ENCODE measurements at regions not wholly inside any gene's neighbourhood (a gene's known extent, or its start where the extent isn't known, plus 50 kb on each side); places are given as distances from the start of the nearest gene placed in this dataset.

GRCh38 chr9:1759009-1759408, 256.1 kb upstream of the SMARCA2 start:
- no peaks in the 10 kb centered on the region for H3K27me3 Mint-ChIP-seq (ENCODE audit: low read depth)
- H3K27ac Mint-ChIP-seq: no peak overlapping the region
- H3K4me1 Mint-ChIP-seq (ENCODE audit: low read depth): no peaks in the 10 kb centered on the region
- H3K4me3 Mint-ChIP-seq: no peak overlapping the region
- H3K9me3 Mint-ChIP-seq: peaks cover 11% of the 10 kb centered on the region
- no peaks in the 10 kb centered on the region for H3K36me3 Mint-ChIP-seq (ENCODE audit: low read depth)

GRCh38 chr9:1759771-1760300, 255.3 kb upstream of the SMARCA2 start:
- Mint-ChIP-seq H3K4me1 (ENCODE audit: low read depth) (no peaks in the 10 kb centered on the region), H3K27me3 (ENCODE audit: low read depth) (no peaks in the 10 kb centered on the region), H3K9me3 (peaks cover 11% of the 10 kb centered on the region), H3K27ac (no peak overlapping the region), H3K4me3 (no peak overlapping the region), H3K36me3 (ENCODE audit: low read depth) (no peaks in the 10 kb centered on the region)

- H3K27ac Mint-ChIP-seq: no peak overlapping the region
- no peaks in the 10 kb centered on the region for H3K36me3 Mint-ChIP-seq (ENCODE audit: low read depth)
- no peak overlapping the region for H3K4me3 Mint-ChIP-seq
- no peaks in the 10 kb centered on the region for H3K4me1 Mint-ChIP-seq (ENCODE audit: low read depth)
- H3K9me3 Mint-ChIP-seq: peaks cover 11% of the 10 kb centered on the region
- peaks cover 8% of the 10 kb centered on the region for H3K27me3 Mint-ChIP-seq (ENCODE audit: low read depth)
These were observed 253.3 kb upstream of the SMARCA2 start for GRCh38 chr9:1761807-1762206.

- Mint-ChIP-seq H3K4me3 (no peak overlapping the region), H3K4me1 (ENCODE audit: low read depth) (no peaks in the 10 kb centered on the region), H3K27me3 (ENCODE audit: low read depth) (peaks cover 10% of the 10 kb centered on the region), H3K36me3 (ENCODE audit: low read depth) (no peaks in the 10 kb centered on the region), H3K27ac (no peak overlapping the region), H3K9me3 (no peaks in the 10 kb centered on the region)
These were observed 249.1 kb upstream of the SMARCA2 start for GRCh38 chr9:1766042-1766441.

GRCh38 chr9:1768561-1768960, 246.6 kb upstream of the SMARCA2 start:
- no peak overlapping the region for H3K27ac Mint-ChIP-seq
- H3K4me1 Mint-ChIP-seq (ENCODE audit: low read depth): no peaks in the 10 kb centered on the region
- no peaks in the 10 kb centered on the region for H3K9me3 Mint-ChIP-seq
- no peaks in the 10 kb centered on the region for H3K36me3 Mint-ChIP-seq (ENCODE audit: low read depth)
- H3K27me3 Mint-ChIP-seq (ENCODE audit: low read depth): peaks cover 10% of the 10 kb centered on the region
- H3K4me3 Mint-ChIP-seq: no peak overlapping the region

GRCh38 chr9:1771094-1771789, 243.9 kb upstream of the SMARCA2 start:
- H3K4me1 Mint-ChIP-seq (ENCODE audit: low read depth): no peaks in the 10 kb centered on the region
- no peaks in the 10 kb centered on the region for H3K36me3 Mint-ChIP-seq (ENCODE audit: low read depth)
- no peak overlapping the region for H3K27ac Mint-ChIP-seq
- H3K4me3 Mint-ChIP-seq: no peak overlapping the region
- H3K9me3 Mint-ChIP-seq: no peaks in the 10 kb centered on the region
- peaks cover 7% of the 10 kb centered on the region for H3K27me3 Mint-ChIP-seq (ENCODE audit: low read depth)

DNA sequence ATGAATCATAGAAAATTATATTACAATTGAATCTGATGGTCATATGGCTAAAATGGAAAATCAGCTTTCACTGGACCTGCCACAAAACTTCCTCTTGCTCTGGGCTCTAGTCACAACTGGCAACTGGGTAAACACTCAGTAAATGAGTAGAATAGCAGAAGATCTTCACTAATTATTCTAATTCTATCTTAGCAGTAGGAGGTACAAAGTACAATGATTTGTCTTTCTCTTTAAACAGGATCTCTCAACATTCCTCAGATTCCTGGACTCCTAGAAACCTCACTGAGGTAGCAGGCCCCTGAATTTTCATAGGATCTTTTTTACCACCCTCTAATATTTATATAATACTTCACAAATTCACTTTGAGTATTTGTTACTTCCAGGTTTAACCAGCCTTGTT, 239.9 kb upstream of the SMARCA2 start:
- Mint-ChIP-seq H3K27ac (no peak overlapping the region), H3K36me3 (ENCODE audit: low read depth) (no peaks in the 10 kb centered on the region), H3K4me3 (no peak overlapping the region), H3K9me3 (no peaks in the 10 kb centered on the region), H3K27me3 (ENCODE audit: low read depth) (no peaks in the 10 kb centered on the region), H3K4me1 (ENCODE audit: low read depth) (no peaks in the 10 kb centered on the region)

DNA sequence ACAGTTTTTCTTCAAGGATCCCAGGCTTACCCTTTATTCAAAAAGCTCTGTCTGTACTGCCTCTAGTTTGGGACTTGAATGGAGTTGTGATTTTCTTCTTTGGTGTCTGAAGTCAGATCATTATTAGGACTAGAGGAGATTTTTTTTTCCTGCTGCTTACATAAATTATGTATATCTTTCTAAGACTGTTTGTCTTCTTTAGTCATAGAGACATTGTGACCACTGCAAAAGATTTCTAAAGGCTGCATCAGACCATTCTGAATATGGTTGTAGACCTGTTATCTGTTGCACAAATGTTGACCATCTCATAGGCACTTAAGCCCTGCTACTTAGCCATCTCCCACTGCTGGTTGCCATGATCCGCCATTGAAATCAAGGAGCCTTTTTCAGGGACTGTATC, 238.5 kb upstream of the SMARCA2 start:
- H3K9me3 Mint-ChIP-seq: no peaks in the 10 kb centered on the region
- no peak overlapping the region for H3K27ac Mint-ChIP-seq
- H3K4me1 Mint-ChIP-seq (ENCODE audit: low read depth): no peaks in the 10 kb centered on the region
- no peaks in the 10 kb centered on the region for H3K36me3 Mint-ChIP-seq (ENCODE audit: low read depth)
- no peak overlapping the region for H3K4me3 Mint-ChIP-seq
- no peaks in the 10 kb centered on the region for H3K27me3 Mint-ChIP-seq (ENCODE audit: low read depth)

DNA sequence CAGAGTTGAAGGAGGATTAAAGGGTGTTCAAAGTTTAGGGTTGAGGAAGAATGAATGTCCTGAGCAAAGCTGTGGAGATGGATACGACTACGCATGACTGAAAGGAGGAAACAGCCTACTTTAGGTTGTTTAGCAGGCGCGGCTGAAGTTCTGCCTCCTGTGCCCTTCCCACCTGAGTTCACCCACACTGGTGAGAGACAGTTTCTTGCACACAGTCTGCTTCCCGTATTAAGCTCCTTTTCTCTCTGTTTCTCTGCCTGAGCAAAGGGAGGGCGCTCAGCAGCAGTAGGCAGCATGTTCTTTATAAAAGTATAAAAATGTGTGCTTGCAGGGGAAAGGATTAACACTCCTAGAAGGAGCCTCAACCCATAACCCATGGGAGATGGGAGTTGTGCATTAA, 224.0 kb upstream of the SMARCA2 start:
- no peaks in the 10 kb centered on the region for H3K4me1 Mint-ChIP-seq (ENCODE audit: low read depth)
- no peaks in the 10 kb centered on the region for H3K9me3 Mint-ChIP-seq
- H3K27ac Mint-ChIP-seq: no peak overlapping the region
- no peaks in the 10 kb centered on the region for H3K27me3 Mint-ChIP-seq (ENCODE audit: low read depth)
- H3K4me3 Mint-ChIP-seq: no peak overlapping the region
- no peaks in the 10 kb centered on the region for H3K36me3 Mint-ChIP-seq (ENCODE audit: low read depth)

DNA sequence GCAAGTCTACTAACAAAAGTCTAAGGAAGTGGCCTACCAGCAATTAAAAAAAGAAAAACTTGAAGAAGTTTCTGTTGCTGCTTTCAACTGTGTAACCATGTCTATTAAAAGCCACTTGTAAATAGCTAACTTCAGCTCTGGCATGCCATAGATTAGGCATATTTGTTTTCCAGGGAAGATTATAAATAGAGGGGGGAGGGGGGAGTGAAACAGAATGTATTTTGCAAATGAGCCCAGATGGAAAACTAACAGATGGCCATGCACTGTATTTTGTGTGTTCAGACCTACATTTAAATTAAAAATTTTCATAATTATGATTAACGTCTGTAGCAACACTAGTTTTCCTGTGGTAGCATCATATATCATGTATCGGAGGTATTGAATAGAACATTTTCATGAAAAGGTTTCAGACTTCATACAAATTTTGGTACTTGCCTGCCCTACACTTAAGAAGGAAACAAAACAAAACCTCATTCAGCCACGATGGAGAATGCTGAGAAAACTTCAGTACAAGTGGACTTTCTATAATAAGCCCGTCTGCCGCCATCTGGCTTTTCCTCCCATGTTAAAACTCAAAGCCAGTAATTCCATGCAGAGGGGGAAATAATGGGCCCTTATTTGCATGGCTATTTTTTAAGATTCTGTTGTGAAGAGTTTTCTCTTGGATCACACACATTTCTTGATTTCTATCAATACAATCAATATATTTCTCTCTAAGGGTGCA, 220.4 kb upstream of the SMARCA2 start:
- Mint-ChIP-seq H3K36me3 (ENCODE audit: low read depth) (no peaks in the 10 kb centered on the region), H3K4me1 (ENCODE audit: low read depth) (no peaks in the 10 kb centered on the region), H3K27ac (no peak overlapping the region), H3K4me3 (no peak overlapping the region), H3K9me3 (no peaks in the 10 kb centered on the region), H3K27me3 (ENCODE audit: low read depth) (no peaks in the 10 kb centered on the region)

- H3K4me1 Mint-ChIP-seq (ENCODE audit: low read depth): no peaks in the 10 kb centered on the region
- no peaks in the 10 kb centered on the region for H3K36me3 Mint-ChIP-seq (ENCODE audit: low read depth)
These were observed 210.8 kb upstream of the SMARCA2 start for GRCh38 chr9:1804128-1804865.

DNA sequence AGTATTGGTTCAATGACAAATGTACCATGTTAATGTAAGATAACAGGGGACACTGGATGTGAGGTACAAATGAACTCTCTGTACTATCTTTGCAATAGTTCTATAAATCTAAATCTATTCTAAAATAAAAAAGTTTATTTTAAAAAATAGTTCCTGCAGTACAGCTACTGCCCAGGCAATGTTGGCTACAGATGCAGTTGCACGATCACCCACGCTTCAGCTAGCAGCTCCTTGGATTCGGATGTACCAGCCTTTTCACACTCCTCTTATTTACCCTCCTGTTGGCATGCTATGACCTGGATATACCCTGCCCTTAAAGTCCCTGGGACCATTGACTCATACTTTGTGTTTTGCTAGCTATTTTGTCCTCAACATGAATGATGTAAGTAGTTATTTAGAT, 185.4 kb upstream of the SMARCA2 start:
- Mint-ChIP-seq H3K27me3 (ENCODE audit: low read depth) (peaks cover 17% of the 10 kb centered on the region), H3K27ac (no peak overlapping the region), H3K4me3 (no peak overlapping the region), H3K36me3 (ENCODE audit: low read depth) (no peaks in the 10 kb centered on the region), H3K4me1 (ENCODE audit: low read depth) (no peaks in the 10 kb centered on the region), H3K9me3 (no peaks in the 10 kb centered on the region)

More at GRCh38 chr9:1804128-1804865, 210.8 kb upstream of the SMARCA2 start:
- Mint-ChIP-seq H3K9me3 (no peaks in the 10 kb centered on the region), H3K27ac (no peak overlapping the region), H3K27me3 (ENCODE audit: low read depth) (no peaks in the 10 kb centered on the region), H3K4me3 (no peak overlapping the region)

GRCh38 chr9:1832960-1833359, 182.2 kb upstream of the SMARCA2 start:
- H3K27me3 Mint-ChIP-seq (ENCODE audit: low read depth): peaks cover 11% of the 10 kb centered on the region
- no peak overlapping the region for H3K27ac Mint-ChIP-seq
- no peak overlapping the region for H3K4me3 Mint-ChIP-seq
- H3K9me3 Mint-ChIP-seq: no peaks in the 10 kb centered on the region
- no peaks in the 10 kb centered on the region for H3K4me1 Mint-ChIP-seq (ENCODE audit: low read depth)
- no peaks in the 10 kb centered on the region for H3K36me3 Mint-ChIP-seq (ENCODE audit: low read depth)

- no peaks in the 10 kb centered on the region for H3K36me3 Mint-ChIP-seq (ENCODE audit: low read depth)
- H3K4me3 Mint-ChIP-seq: no peak overlapping the region
- no peaks in the 10 kb centered on the region for H3K9me3 Mint-ChIP-seq
- H3K27ac Mint-ChIP-seq: no peak overlapping the region
- H3K4me1 Mint-ChIP-seq (ENCODE audit: low read depth): no peaks in the 10 kb centered on the region
- no peaks in the 10 kb centered on the region for H3K27me3 Mint-ChIP-seq (ENCODE audit: low read depth)
These were observed 177.6 kb upstream of the SMARCA2 start for GRCh38 chr9:1837453-1838084.

Measured in T-helper 1 cell treated with Interleukin-12 subunit alpha and Interleukin-12 subunit beta and Interleukin-4 antibody, amounts not matched to agents 30 μg/mL and 1 μg/mL, for 36 hours (primary cell).